ENCODE measurements at regions not wholly inside any gene's neighbourhood (a gene's known extent, or its start where the extent isn't known, plus 50 kb on each side); places are given as distances from the start of the nearest gene placed in this dataset.

GRCh38 chr17:77892469-77893143 lies 65.9 kb upstream of the TNRC6C start:
- DNase-seq (ENCODE audit: low read depth, low spot score), result no peak

DNA sequence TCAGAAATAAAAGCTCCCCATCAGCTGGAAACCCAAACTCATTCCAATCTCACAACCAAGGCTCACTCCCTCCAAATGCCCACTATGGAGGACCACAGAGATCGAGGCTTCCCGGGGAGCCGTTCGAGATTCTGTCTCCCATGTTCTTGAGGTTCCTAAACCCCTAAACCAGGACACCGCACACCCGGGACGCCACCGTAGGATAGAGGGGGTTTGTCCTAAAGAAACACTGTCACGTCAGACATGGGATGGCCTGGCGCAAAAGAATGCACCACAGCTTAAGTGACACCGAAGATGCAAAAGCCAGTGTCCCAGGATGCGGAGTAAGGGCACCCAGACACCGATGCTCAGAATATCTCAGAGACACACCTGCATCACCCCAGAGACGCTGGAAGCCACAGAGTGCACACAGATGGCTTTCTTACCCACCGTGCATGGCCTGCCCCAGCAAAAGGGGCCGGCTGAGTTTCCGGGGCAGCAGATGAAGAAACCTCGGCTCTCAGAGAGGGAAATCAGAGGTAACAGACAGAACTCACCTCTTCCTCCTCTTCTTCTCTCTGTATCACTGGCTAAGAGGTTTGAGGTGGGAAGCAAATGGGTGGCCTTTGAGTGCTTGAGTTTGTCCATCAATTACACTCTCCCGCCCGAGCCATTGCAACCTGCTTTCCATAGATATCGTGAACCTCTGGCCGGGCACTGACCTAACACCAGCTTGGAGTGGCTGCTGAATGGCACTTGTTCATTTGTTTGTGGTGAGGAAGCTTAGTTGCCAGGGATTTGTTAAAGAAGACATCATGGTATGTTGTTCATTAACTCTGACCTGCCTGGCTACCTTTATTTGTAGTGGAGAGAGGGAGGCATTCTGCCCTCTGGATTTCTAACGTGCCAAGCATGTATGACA lies 65.1 kb upstream of the TNRC6C start:
- DNase-seq (ENCODE audit: low read depth, low spot score), result no peak

GRCh38 chr17:77894126-77894956 lies 64.2 kb upstream of the TNRC6C start:
- DNase-seq (ENCODE audit: low read depth, low spot score), result no peak

GRCh38 chr17:77897741-77898301 lies 60.7 kb upstream of the TNRC6C start:
- DNase-seq (ENCODE audit: low read depth, low spot score), result no peak

- DNase-seq (ENCODE audit: low read depth, low spot score), result no peak
Measured at GRCh38 chr17:77898521-77899434, 59.7 kb upstream of the TNRC6C start.

DNA sequence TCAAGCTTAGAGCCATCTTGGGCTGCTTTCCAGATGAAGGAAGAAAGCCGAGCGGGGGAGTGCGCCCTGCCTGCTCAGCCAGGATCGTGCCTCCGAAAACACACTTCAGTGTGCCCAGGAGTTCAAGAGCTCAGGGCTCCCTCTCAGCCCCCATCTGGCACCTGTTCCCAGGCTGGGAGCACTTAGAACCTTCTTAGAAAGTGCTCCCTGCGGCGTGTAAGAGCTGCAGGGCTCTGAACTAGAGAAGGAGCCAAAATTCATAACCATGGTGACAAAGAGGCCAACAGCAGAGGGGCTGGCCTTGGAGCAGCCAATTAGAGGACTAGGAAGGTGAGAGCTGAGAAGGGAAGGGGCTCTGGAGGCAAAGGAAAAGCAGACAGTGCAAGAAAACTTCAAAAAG lies 59.0 kb upstream of the TNRC6C start:
- no peak for DNase-seq (ENCODE audit: low read depth, low spot score)

DNA sequence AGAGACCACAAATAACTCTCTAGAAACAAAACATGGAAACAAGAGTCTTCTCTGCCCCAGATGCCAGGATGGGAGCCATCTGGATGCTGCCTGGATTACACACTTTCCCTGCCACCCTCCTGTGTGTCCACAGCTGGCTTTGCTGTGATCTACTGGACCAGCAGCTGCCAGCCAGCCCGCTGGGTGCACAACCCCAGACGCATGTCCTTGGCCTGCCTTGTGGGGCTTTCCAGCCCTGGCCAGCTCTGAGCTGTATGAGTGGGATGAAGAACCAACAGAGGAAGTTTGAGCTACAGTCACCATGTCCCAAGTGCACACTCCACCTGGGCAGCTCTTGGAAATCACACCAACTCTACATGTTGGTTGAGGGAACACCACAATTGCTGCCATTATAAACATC lies 57.0 kb upstream of the TNRC6C start:
- no peak for DNase-seq (ENCODE audit: low read depth, low spot score)

DNA sequence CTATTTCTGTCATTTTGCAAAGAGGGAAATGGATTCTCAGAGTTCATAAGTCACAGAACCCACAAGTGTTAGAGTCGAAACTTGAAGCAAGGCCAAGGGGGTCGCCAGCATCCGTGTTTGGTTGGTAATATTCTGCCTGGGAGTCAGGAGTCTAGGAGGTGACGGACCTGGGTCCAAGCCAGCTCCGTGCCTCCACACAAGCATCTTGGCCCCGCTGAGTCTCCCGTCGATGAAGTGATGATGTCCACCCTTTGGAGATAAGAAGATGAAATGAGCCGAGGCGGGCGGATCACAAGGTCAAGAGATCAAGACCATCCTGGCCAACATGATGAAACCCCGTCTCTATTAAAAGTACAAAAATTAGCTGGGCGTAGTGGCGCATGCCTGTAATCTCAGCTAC lies 53.2 kb upstream of the TNRC6C start:
- no peak for DNase-seq (ENCODE audit: low read depth, low spot score)

GRCh38 chr17:77905766-77906165 lies 52.7 kb upstream of the TNRC6C start:
- no peak for DNase-seq (ENCODE audit: low read depth, low spot score)

GRCh38 chr17:77906377-77906871 lies 52.1 kb upstream of the TNRC6C start:
- DNase-seq (ENCODE audit: low read depth, low spot score), result no peak

- no peak for DNase-seq (ENCODE audit: low read depth, low spot score)
Measured at GRCh38 chr17:77907497-77908461, 50.7 kb upstream of the TNRC6C start.

DNA sequence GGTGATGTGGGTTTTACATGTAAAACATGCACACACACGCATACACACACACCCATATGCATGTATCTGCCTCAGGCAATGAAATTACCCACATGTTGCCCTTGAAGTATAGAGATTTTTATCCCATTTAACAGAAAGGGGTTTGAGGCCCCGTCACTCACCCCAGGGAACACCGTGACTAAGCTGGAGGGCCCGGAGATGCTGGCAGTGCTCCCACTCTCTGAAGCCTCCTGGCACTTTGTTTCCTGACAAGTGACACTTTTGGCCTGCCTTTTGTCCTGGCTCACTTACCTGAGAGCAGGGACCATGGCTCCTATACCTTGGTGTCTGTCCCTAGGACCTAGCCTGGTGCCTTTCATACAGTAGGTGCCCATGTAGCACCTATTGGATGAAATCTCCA lies 50.0 kb upstream of the TNRC6C start:
- no peak for DNase-seq (ENCODE audit: low read depth, low spot score)
